WTC11 (cell line): ENCODE measurements at regions not wholly inside any gene's neighbourhood (a gene's known extent, or its start where the extent isn't known, plus 50 kb on each side); places are given as distances from the start of the nearest gene placed in this dataset.

Experiments
- ATAC-seq: fragments of 200-7000 bp; cut with Tn5 transposase; 2 replicates; pipeline ENCODE4 v1.10.0; 2021; ENCODE audit warnings: mild to moderate bottlenecking, moderate library complexity
- CTCF ChIA-PET: fragments of 300-600 bp; sonication (Branson Sonifier 250); formaldehyde crosslinking; loops from one replicate; lab custom pipeline; 2021; ENCODE audit warnings: antibody characterized with exemption; lab: Charles Lee
- POLR2A ChIA-PET: fragments of 350-600 bp; sonication (Branson Sonifier 250); formaldehyde crosslinking; loops from one replicate; lab custom pipeline; 2021; ENCODE audit warnings: antibody characterized with exemption; lab: Charles Lee
- DNase-seq: peaks from one replicate; pipeline ENCODE4 v3.0.0; 2021; ENCODE audit warnings: low spot score
- H3K27ac Mint-ChIP-seq: 2 replicates; pipeline ENCODE4 v1.8.0; 2021; ENCODE audit warnings: mixed read lengths
- H3K27me3 Mint-ChIP-seq: 2 replicates; pipeline ENCODE4 v1.8.0; 2021; ENCODE audit warnings: low read depth, mild to moderate bottlenecking, moderate library complexity, mixed read lengths
- H3K36me3 Mint-ChIP-seq: 2 replicates; pipeline ENCODE4 v1.8.0; 2021; ENCODE audit warnings: mixed read lengths
- H3K4me1 Mint-ChIP-seq: 2 replicates; pipeline ENCODE4 v1.8.0; 2022; ENCODE audit warnings: mixed read lengths
- H3K4me3 Mint-ChIP-seq: 2 replicates; pipeline ENCODE4 v1.8.0; 2021; ENCODE audit warnings: mild to moderate bottlenecking, moderate library complexity, mixed read lengths
- H3K9me3 Mint-ChIP-seq: 2 replicates; pipeline ENCODE4 v1.8.0; 2021; ENCODE audit warnings: mixed read lengths
- CREM ChIP-seq: sonication (generic); formaldehyde crosslinking; IDR thresholded peaks from 2 replicates; pipeline ENCODE4 v1.8.1; 2022; ENCODE audit warnings: mild to moderate bottlenecking, missing genetic modification reagents, moderate library complexity
- GABPB1 ChIP-seq: sonication (generic); formaldehyde crosslinking; IDR thresholded peaks from 2 replicates; pipeline ENCODE4 v1.8.1; 2023; ENCODE audit warnings: mild to moderate bottlenecking, missing genetic modification reagents
- GTF2I ChIP-seq: fragments of 250-450 bp; sonication (Bioruptor Pico); conservative IDR thresholded peaks from 2 replicates; pipeline ENCODE4 v1.4.0; 2021; ENCODE audit warnings: mild to moderate bottlenecking
- IRF1 ChIP-seq: sonication (generic); formaldehyde crosslinking; IDR thresholded peaks from 2 replicates; pipeline ENCODE4 v1.8.0; 2023; ENCODE audit warnings: missing genetic modification reagents
- JAZF1 ChIP-seq: fragments of 250-450 bp; sonication (Bioruptor Pico); IDR thresholded peaks from 2 replicates; pipeline ENCODE4 v1.9.0; 2021; ENCODE audit warnings: moderate library complexity, mild to moderate bottlenecking, inconsistent platforms
- NFATC4 ChIP-seq: fragments of 250-450 bp; sonication (Bioruptor Pico); IDR thresholded peaks from 2 replicates; pipeline ENCODE4 v1.9.0; 2021; ENCODE audit warnings: mild to moderate bottlenecking
- NR2C2 ChIP-seq: sonication (generic); formaldehyde crosslinking; IDR thresholded peaks from 2 replicates; pipeline ENCODE4 v1.8.0; 2022; ENCODE audit warnings: mild to moderate bottlenecking, missing genetic modification reagents
- RORB ChIP-seq: fragments of 250-450 bp; sonication (Bioruptor Pico); IDR thresholded peaks from 2 replicates; pipeline ENCODE4 v1.9.0; 2021; ENCODE audit warnings: mild to moderate bottlenecking
- TEAD4 ChIP-seq: sonication (generic); formaldehyde crosslinking; IDR thresholded peaks from 2 replicates; pipeline ENCODE4 v1.8.0; 2022; ENCODE audit warnings: mild to moderate bottlenecking, missing genetic modification reagents
- TP53 ChIP-seq: sonication (generic); formaldehyde crosslinking; IDR thresholded peaks from 2 replicates; pipeline ENCODE4 v1.8.1; 2023; ENCODE audit warnings: mild to moderate bottlenecking, missing genetic modification reagents
- USF2 ChIP-seq: sonication (generic); formaldehyde crosslinking; IDR thresholded peaks from 2 replicates; pipeline ENCODE4 v1.8.1; 2023; ENCODE audit warnings: mild to moderate bottlenecking, missing genetic modification reagents, moderate library complexity
- ZBTB21 ChIP-seq: sonication (generic); formaldehyde crosslinking; IDR thresholded peaks from 2 replicates; pipeline ENCODE4 v1.8.1; 2023; ENCODE audit warnings: mild to moderate bottlenecking, missing genetic modification reagents, borderline replicate concordance
- ZNF138 ChIP-seq: sonication (generic); formaldehyde crosslinking; conservative IDR thresholded peaks from 2 replicates; pipeline ENCODE4 v1.8.1; 2022; ENCODE audit warnings: mild to moderate bottlenecking, moderate library complexity, missing genetic modification reagents
- ZNF263 ChIP-seq: sonication (generic); formaldehyde crosslinking; IDR thresholded peaks from 2 replicates; pipeline ENCODE4 v1.8.1; 2022; ENCODE audit warnings: low read depth, mild to moderate bottlenecking, moderate library complexity, missing genetic modification reagents
- TF ChIP-seq, protein P1 (sequence below): fragments of 250-450 bp; sonication (Bioruptor Pico); IDR thresholded peaks from 2 replicates; pipeline ENCODE4 v2.1.2; 2022; ENCODE audit warnings: mild to moderate bottlenecking, moderate library complexity
- TF ChIP-seq, protein P2 (sequence below): sonication (generic); formaldehyde crosslinking; IDR thresholded peaks from 2 replicates; pipeline ENCODE4 v1.8.0; 2022; ENCODE audit warnings: mild to moderate bottlenecking, missing genetic modification reagents
- TF ChIP-seq, protein P3 (sequence below): sonication (generic); formaldehyde crosslinking; IDR thresholded peaks from 2 replicates; pipeline ENCODE4 v1.8.1; 2022; ENCODE audit warnings: low read depth, missing genetic modification reagents, borderline replicate concordance
- TF ChIP-seq, protein P4 (sequence below): sonication (generic); formaldehyde crosslinking; IDR thresholded peaks from 2 replicates; pipeline ENCODE4 v1.8.1; 2023; ENCODE audit warnings: mild to moderate bottlenecking, missing genetic modification reagents, moderate library complexity

- TF ChIP-seq, protein P1, sequence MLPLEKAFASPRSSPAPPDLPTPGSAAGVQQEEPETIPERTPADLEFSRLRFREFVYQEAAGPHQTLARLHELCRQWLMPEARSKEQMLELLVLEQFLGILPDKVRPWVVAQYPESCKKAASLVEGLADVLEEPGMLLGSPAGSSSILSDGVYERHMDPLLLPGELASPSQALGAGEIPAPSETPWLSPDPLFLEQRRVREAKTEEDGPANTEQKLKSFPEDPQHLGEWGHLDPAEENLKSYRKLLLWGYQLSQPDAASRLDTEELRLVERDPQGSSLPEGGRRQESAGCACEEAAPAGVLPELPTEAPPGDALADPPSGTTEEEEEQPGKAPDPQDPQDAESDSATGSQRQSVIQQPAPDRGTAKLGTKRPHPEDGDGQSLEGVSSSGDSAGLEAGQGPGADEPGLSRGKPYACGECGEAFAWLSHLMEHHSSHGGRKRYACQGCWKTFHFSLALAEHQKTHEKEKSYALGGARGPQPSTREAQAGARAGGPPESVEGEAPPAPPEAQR: no peak
- TF ChIP-seq, protein P2, sequence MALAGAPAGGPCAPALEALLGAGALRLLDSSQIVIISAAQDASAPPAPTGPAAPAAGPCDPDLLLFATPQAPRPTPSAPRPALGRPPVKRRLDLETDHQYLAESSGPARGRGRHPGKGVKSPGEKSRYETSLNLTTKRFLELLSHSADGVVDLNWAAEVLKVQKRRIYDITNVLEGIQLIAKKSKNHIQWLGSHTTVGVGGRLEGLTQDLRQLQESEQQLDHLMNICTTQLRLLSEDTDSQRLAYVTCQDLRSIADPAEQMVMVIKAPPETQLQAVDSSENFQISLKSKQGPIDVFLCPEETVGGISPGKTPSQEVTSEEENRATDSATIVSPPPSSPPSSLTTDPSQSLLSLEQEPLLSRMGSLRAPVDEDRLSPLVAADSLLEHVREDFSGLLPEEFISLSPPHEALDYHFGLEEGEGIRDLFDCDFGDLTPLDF (CRISPR knock-in tag): no peak
- TF ChIP-seq USF2 (CRISPR knock-in tag) (no peak), ZNF263 (no peak), NR2C2 (CRISPR knock-in tag) (no peak)
Measured at GRCh38 chr13:105170438-105170837, 1365.0 kb downstream of the EFNB2 start (continued).

DNA sequence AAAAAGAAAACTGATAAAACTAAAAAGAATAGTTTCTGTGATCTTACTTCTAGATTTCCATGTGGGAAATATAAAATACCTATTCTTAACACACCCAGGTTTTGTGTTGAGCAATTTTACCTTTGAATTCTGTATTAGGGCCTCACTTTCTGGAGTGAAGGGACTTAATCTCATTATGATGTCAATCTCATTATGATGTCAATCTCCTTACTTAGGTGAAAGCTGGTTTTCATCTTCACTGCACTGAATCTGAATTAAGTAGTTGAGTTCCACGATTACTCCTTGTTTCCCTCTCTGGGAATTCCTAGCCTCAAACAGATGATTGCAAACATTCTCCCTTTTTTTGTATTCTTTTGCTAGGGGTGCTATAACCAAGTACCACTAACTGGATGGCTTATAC is 1367.2 kb downstream of the EFNB2 start:
- ChIA-PET CTCF (no interaction called here), POLR2A (no interaction called here)
- H3K36me3 Mint-ChIP-seq: no peaks in the 10 kb centered on the region
- no peaks in the 10 kb centered on the region for H3K27me3 Mint-ChIP-seq
- no peak overlapping the region for H3K4me3 Mint-ChIP-seq
- ATAC-seq: no peak
- H3K9me3 Mint-ChIP-seq: 0 out of 2 replicates have a peak, but pooled peaks cover 7% of the 10 kb centered on the region
- no peak for TF ChIP-seq GTF2I (CRISPR knock-in tag)
- TF ChIP-seq TEAD4 (CRISPR knock-in tag): no peak
- no peak for TF ChIP-seq GABPB1 (CRISPR knock-in tag)
- TF ChIP-seq RORB (CRISPR knock-in tag): no peak
- TF ChIP-seq CREM (CRISPR knock-in tag): no peak
- no peak for TF ChIP-seq ZBTB21 (CRISPR knock-in tag)
- TF ChIP-seq, protein P3, sequence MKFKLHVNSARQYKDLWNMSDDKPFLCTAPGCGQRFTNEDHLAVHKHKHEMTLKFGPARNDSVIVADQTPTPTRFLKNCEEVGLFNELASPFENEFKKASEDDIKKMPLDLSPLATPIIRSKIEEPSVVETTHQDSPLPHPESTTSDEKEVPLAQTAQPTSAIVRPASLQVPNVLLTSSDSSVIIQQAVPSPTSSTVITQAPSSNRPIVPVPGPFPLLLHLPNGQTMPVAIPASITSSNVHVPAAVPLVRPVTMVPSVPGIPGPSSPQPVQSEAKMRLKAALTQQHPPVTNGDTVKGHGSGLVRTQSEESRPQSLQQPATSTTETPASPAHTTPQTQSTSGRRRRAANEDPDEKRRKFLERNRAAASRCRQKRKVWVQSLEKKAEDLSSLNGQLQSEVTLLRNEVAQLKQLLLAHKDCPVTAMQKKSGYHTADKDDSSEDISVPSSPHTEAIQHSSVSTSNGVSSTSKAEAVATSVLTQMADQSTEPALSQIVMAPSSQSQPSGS (CRISPR knock-in tag): no peak
- no peak for TF ChIP-seq TP53 (CRISPR knock-in tag)
- no peak overlapping the region for H3K27ac Mint-ChIP-seq
- DNase-seq: no peak
- no peaks in the 10 kb centered on the region for H3K4me1 Mint-ChIP-seq

DNA sequence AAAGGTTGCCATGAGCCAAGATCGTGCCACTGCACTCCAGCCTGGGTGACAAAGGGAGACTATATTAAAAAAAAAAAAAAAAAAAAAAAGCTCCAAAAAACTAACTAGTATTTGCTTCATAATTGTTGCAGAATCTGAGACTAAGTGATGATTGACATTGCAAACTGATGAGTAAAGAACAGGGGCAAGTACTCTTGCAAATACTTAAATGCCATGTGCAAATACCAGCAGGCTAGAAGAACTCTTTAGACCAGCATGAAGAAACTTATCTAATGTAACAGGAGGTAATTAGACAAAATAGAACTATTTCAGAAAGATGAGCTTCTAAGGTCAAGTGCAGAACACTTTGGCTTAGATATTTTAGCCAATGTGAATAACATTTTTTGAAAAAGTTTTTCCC is 1368.1 kb downstream of the EFNB2 start:
- H3K36me3 Mint-ChIP-seq: no peaks in the 10 kb centered on the region
- CTCF ChIA-PET: no interaction called here
- no peak for TF ChIP-seq NFATC4 (CRISPR knock-in tag)
- TF ChIP-seq IRF1: no peak
- TF ChIP-seq JAZF1 (CRISPR knock-in tag): no peak
- TF ChIP-seq, protein P4, sequence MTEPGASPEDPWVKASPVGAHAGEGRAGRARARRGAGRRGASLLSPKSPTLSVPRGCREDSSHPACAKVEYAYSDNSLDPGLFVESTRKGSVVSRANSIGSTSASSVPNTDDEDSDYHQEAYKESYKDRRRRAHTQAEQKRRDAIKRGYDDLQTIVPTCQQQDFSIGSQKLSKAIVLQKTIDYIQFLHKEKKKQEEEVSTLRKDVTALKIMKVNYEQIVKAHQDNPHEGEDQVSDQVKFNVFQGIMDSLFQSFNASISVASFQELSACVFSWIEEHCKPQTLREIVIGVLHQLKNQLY (CRISPR knock-in tag): no peak
- no peak for TF ChIP-seq TEAD4 (CRISPR knock-in tag)
- TF ChIP-seq NR2C2 (CRISPR knock-in tag): no peak
- no peak for TF ChIP-seq ZNF138 (CRISPR knock-in tag)
- H3K9me3 Mint-ChIP-seq: 0 out of 2 replicates have a peak, but pooled peaks cover 7% of the 10 kb centered on the region
- H3K27ac Mint-ChIP-seq: no peak overlapping the region
- DNase-seq (no peak), ATAC-seq (no peak)
- H3K4me1 Mint-ChIP-seq: no peaks in the 10 kb centered on the region
- H3K27me3 Mint-ChIP-seq: no peaks in the 10 kb centered on the region
- POLR2A ChIA-PET: no interaction called here
- H3K4me3 Mint-ChIP-seq: no peak overlapping the region
